HG03060 (cell line): ENCODE measurements at regions not wholly inside any gene's neighbourhood (a gene's known extent, or its start where the extent isn't known, plus 50 kb on each side); places are given as distances from the start of the nearest gene placed in this dataset.
A peak's percentile ranks its signal among the peaks of the same experiment; 100 is the strongest.

Experiments
- ATAC-seq: cut with Tn5 transposase; IDR thresholded peaks from one replicate; pipeline ENCODE4 v1.9.1; 2021; ENCODE audit warnings: low read depth, moderate number of reproducible peaks; ENCODE audit not compliant: unreplicated experiment

- ATAC-seq: no peak
Measured at GRCh38 chr7:22659741-22660140, 67.3 kb upstream of the IL6 start.

- no peak for ATAC-seq
Measured at GRCh38 chr7:22658031-22658430, 69.0 kb upstream of the IL6 start.

GRCh38 chr7:22657479-22657878, 69.5 kb upstream of the IL6 start:
- no peak for ATAC-seq

- no peak for ATAC-seq
Measured at GRCh38 chr7:22655781-22656180, 71.2 kb upstream of the IL6 start.

- no peak for ATAC-seq
Measured at GRCh38 chr7:22654831-22655230, 72.2 kb upstream of the IL6 start.

GRCh38 chr7:22653951-22654350, 73.0 kb upstream of the IL6 start:
- no peak for ATAC-seq

GRCh38 chr7:22651534-22652243, 75.3 kb upstream of the IL6 start:
- ATAC-seq: no peak

GRCh38 chr7:22651036-22651435, 76.0 kb upstream of the IL6 start:
- ATAC-seq: no peak

- ATAC-seq: no peak
Measured at GRCh38 chr7:22649686-22650085, 77.3 kb upstream of the IL6 start.

GRCh38 chr7:22647451-22648257, 79.3 kb upstream of the IL6 start:
- no peak for ATAC-seq

- ATAC-seq: no peak
Measured at GRCh38 chr7:22645418-22646181, 81.4 kb upstream of the IL6 start.

- ATAC-seq: no peak
Measured at GRCh38 chr7:22642454-22642853, 84.5 kb upstream of the IL6 start.

- peak; percentile 87 for ATAC-seq
Measured at GRCh38 chr7:22640269-22640668, 86.7 kb upstream of the IL6 start.

- no peak for ATAC-seq
Measured at GRCh38 chr7:22639396-22639795, 87.6 kb upstream of the IL6 start.

GRCh38 chr7:22635349-22635748, 91.7 kb upstream of the IL6 start:
- no peak for ATAC-seq

- ATAC-seq: no peak
Measured at GRCh38 chr7:22633954-22634474, 93.0 kb upstream of the IL6 start.

- ATAC-seq: no peak
Measured at GRCh38 chr7:22633286-22633953, 93.6 kb upstream of the IL6 start.

GRCh38 chr7:22632674-22633073, 94.3 kb upstream of the IL6 start:
- ATAC-seq: no peak

GRCh38 chr7:22631730-22632129, 95.3 kb upstream of the IL6 start:
- ATAC-seq: no peak

- no peak for ATAC-seq
Measured at GRCh38 chr7:22630069-22630468, 96.9 kb upstream of the IL6 start.

- no peak for ATAC-seq
Measured at GRCh38 chr7:22629056-22629455, 97.9 kb upstream of the IL6 start.
